ENCODE measurements at regions not wholly inside any gene's neighbourhood (a gene's known extent, or its start where the extent isn't known, plus 50 kb on each side); places are given as distances from the start of the nearest gene placed in this dataset.
"Not testable (repeated sequence)": the region's sequence is repeated elsewhere in the genome, so short reads cannot be mapped to it uniquely, and the experiment has no call there.

DNA sequence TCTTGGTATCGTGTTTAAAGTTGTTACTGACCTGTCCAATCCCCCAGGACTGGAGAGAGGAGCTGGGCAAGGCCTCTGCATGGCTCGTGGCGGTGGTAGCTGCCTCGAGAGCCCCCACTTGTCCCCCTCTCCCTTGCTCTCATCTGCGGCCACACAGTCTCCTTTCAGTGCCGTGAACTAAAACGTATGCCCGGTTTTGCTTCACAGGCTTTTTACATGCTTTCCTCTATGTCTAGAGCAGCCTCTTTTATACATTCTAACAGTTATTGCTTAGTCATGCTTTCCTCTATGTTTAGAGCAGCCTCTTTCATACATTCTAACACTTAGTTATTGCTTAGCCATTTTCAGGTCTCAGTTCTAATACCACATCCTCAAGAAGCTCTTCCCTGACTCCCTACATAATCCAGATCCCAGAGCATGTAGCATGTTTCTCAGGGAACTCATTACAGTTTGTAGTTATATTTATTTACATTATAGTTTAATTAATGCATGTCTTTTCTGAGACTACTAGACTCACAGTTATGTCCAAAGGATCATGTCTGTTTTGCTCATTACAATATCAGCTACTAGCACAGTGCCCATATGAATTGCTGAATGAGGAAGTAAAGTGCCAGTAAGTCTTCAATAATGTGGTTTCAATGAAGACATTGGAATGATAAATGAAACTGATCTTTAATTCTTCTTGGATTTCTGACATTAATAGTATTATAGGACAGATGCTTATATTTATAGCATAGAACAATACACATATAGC is 66.5 kb upstream of the TBL1XR1 start:
- H3K27ac ChIP-seq, result peak overlapping the region; percentile 13; the same call in 1 of the 2 replicates
- H3K79me2 ChIP-seq (ENCODE audit: low read depth), result no peaks in the 10 kb centered on the region
- H3F3A ChIP-seq (ENCODE audit: insufficient read depth, low read depth), result no peaks in the 10 kb centered on the region
- no TSS peak for BruUV-seq (replicated peaks)
- H3K9me3 ChIP-seq (ENCODE audit: insufficient read depth, low read depth), result no peaks in the 10 kb centered on the region
- TF ChIP-seq, protein P1, sequence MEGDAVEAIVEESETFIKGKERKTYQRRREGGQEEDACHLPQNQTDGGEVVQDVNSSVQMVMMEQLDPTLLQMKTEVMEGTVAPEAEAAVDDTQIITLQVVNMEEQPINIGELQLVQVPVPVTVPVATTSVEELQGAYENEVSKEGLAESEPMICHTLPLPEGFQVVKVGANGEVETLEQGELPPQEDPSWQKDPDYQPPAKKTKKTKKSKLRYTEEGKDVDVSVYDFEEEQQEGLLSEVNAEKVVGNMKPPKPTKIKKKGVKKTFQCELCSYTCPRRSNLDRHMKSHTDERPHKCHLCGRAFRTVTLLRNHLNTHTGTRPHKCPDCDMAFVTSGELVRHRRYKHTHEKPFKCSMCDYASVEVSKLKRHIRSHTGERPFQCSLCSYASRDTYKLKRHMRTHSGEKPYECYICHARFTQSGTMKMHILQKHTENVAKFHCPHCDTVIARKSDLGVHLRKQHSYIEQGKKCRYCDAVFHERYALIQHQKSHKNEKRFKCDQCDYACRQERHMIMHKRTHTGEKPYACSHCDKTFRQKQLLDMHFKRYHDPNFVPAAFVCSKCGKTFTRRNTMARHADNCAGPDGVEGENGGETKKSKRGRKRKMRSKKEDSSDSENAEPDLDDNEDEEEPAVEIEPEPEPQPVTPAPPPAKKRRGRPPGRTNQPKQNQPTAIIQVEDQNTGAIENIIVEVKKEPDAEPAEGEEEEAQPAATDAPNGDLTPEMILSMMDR (conservative IDR thresholded peaks at IDR 0.05), result no peak
- no peak for TF ChIP-seq EZH2 (IDR thresholded peaks at IDR 0.05; ENCODE audit: low read depth)
- H3K9me2 ChIP-seq (ENCODE audit: insufficient read depth), result no peaks in the 10 kb centered on the region
- no peak for DNase-seq
- no peak overlapping the region for H3K4me2 ChIP-seq
- H3K4me1 ChIP-seq (replicated peaks; ENCODE audit: insufficient read depth), result peaks cover 7% of the 10 kb centered on the region; the same call in 1 of the 2 replicates
- H3K4me3 ChIP-seq, result no peak overlapping the region
- no peaks in the 10 kb centered on the region for H3K36me3 ChIP-seq (ENCODE audit: low read depth)
- POLR2A ChIA-PET (ENCODE audit: unreplicated experiment), result interaction anchor here (0.6 kb wide), 2 partner anchors 10 to 256 kb away, joined by 5 read pairs; no protein-coding TSS in a partner anchor
- CTCF ChIA-PET, result interaction anchor here (0.6 kb wide), 1 partner anchor 116 kb away, joined by 4 read pairs; no protein-coding TSS in a partner anchor
- peak overlapping the region; percentile 13; the same call in 1 of the 2 replicates for H2AFZ ChIP-seq
- no peaks in the 10 kb centered on the region for H4K20me1 ChIP-seq (ENCODE audit: insufficient read depth)
- intact Hi-C loops (cut with micrococcal nuclease; ENCODE audit: unreplicated experiment), result no loop called here
- H3K27me3 ChIP-seq (ENCODE audit: insufficient read depth, low read depth), result no peaks in the 10 kb centered on the region

DNA sequence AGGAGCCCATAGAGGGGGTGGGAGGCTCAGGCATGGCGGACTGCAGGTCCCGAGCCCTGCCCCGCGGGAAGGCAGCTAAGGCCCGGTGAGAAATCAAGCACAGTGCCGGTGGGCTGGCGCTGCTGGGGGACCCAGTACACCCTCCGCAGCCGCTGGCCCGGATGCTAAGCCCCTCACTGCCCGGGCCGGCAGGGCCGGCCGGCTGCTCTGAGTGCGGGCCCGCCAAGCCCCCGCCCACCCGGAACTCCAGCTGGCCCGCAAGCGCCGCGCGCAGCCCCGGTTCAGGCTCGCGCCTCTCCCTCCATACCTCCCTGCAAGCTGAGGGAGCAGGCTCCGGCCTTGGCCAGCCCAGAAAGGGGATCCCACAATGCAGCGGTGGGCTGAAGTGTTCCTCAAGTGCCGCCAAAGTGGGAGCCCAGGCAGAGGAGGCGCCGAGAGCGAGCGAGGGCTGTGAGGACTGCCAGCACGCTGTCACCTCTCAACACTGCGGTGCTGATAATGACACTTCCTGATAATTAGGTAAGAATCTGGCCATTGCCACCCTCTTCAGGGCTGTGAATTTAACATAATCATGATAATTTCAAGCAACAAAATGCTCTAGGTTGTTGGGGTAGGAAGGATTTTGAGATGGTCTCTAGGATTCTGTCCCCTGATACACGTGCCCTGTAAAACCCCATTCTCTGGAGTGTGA is 74.7 kb upstream of the TBL1XR1 start:
- H3F3A ChIP-seq (ENCODE audit: insufficient read depth, low read depth); H3K27me3 ChIP-seq (ENCODE audit: insufficient read depth, low read depth); H4K20me1 ChIP-seq (ENCODE audit: insufficient read depth); H3K36me3 ChIP-seq (ENCODE audit: low read depth); H3K4me2 ChIP-seq; H2AFZ ChIP-seq; H3K79me2 ChIP-seq (ENCODE audit: low read depth); DNase-seq; BruUV-seq (replicated peaks); intact Hi-C loops (cut with micrococcal nuclease; ENCODE audit: unreplicated experiment); H3K9me3 ChIP-seq (ENCODE audit: insufficient read depth, low read depth); H3K4me1 ChIP-seq (replicated peaks; ENCODE audit: insufficient read depth); H3K27ac ChIP-seq; H3K4me3 ChIP-seq; POLR2A ChIA-PET (ENCODE audit: unreplicated experiment); H3K9me2 ChIP-seq (ENCODE audit: insufficient read depth): not testable (repeated sequence)
- CTCF ChIA-PET, result interaction anchor here (0.5 kb wide), 1 partner anchor 47 kb away, joined by 3 read pairs; no protein-coding TSS in a partner anchor

DNA sequence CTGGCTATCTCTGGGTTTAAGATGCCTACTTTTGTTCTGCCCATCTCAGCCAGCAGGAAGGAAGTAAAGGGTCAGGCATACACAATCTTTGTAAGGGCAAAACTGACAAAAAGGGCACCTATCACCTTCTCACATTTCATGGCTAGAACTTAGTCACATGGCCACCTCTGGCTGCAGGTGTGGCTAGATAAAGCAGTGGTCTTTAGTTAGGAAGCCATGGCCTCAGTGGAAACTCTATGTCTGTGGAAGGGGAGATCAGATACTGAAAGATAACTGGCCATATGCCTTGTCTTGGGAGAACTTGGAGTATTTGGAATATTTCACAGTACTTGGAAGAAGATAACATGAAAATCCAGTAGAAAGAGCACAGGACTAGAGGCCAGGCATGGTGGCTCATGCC is 80.7 kb upstream of the TBL1XR1 start:
- H3K4me2 ChIP-seq, result no peak overlapping the region
- H3K9me3 ChIP-seq (ENCODE audit: insufficient read depth, low read depth), result no peaks in the 10 kb centered on the region
- no peak overlapping the region for H3K27ac ChIP-seq
- no peak overlapping the region; the same call in 1 of the 2 replicates for H2AFZ ChIP-seq
- H3K4me3 ChIP-seq, result no peak overlapping the region
- DNase-seq, result no peak
- H3K36me3 ChIP-seq (ENCODE audit: low read depth), result no peaks in the 10 kb centered on the region
- H3K79me2 ChIP-seq (ENCODE audit: low read depth), result no peaks in the 10 kb centered on the region
- H3K4me1 ChIP-seq (replicated peaks; ENCODE audit: insufficient read depth), result peaks cover 34% of the 10 kb centered on the region
- CTCF ChIA-PET, result no interaction called here
- BruUV-seq (replicated peaks), result no TSS peak
- no peak for TF ChIP-seq EZH2 (IDR thresholded peaks at IDR 0.05; ENCODE audit: low read depth)
- TF ChIP-seq, protein P1 (conservative IDR thresholded peaks at IDR 0.05), result no peak
- no peaks in the 10 kb centered on the region for H3K27me3 ChIP-seq (ENCODE audit: insufficient read depth, low read depth)
- POLR2A ChIA-PET (ENCODE audit: unreplicated experiment), result interaction anchor here (0.7 kb wide), 1 partner anchor 207 kb away, joined by 15 read pairs; no protein-coding TSS in a partner anchor
- peaks cover 14% of the 10 kb centered on the region for H3F3A ChIP-seq (ENCODE audit: insufficient read depth, low read depth)
- intact Hi-C loops (cut with micrococcal nuclease; ENCODE audit: unreplicated experiment), result no loop called here
- no peaks in the 10 kb centered on the region for H4K20me1 ChIP-seq (ENCODE audit: insufficient read depth)
- H3K9me2 ChIP-seq (ENCODE audit: insufficient read depth), result no peaks in the 10 kb centered on the region

All from PC-9 (cell line).